Suprapubic skin (tissue), 4 donors: ENCODE measurements at regions not wholly inside any gene's neighbourhood (a gene's known extent, or its start where the extent isn't known, plus 50 kb on each side); places are given as distances from the start of the nearest gene placed in this dataset.

ENCODE experiments used
- CTCF ChIP-seq, 2 donors: fragments of 200-600 bp in 1 of 2; fragments of 450-650 bp in 1 of 2; sonication (generic) in 1 of 2; IDR thresholded peaks; one replicate each; pipeline ENCODE4 v1.5.1; 2016 to 2019; ENCODE audit warnings: antibody characterized with exemption in 2 of 2, mild to moderate bottlenecking in 1 of 2, moderate library complexity in 1 of 2
- EP300 ChIP-seq: sonication (generic); formaldehyde crosslinking; IDR thresholded peaks from one replicate; pipeline ENCODE4 v1.6.1; 2017; ENCODE audit warnings: antibody characterized with exemption
- POLR2A ChIP-seq, 2 donors: fragments of 450-650 bp; IDR thresholded peaks; one replicate each; pipeline ENCODE4 v1.6.1; 2017; ENCODE audit warnings: antibody characterized with exemption in 2 of 2, mild to moderate bottlenecking in 2 of 2, moderate library complexity in 2 of 2
- POLR2AphosphoS5 ChIP-seq, 3 donors: sonication (generic); formaldehyde crosslinking; IDR thresholded peaks; one replicate each; pipeline ENCODE4 v1.6.1; 2017; ENCODE audit warnings: antibody characterized with exemption in 3 of 3

GRCh38 chr14:26930576-26930975, 332.7 kb upstream of the NOVA1 start:
- no peak for TF ChIP-seq CTCF (IDR thresholded peaks at IDR 0.05)
- no peak for TF ChIP-seq POLR2AphosphoS5 (IDR thresholded peaks at IDR 0.05)
- TF ChIP-seq POLR2A (IDR thresholded peaks at IDR 0.05) = no peak
- no peak for TF ChIP-seq EP300
